Fibroblast of the aortic adventitia (primary cell): ENCODE measurements at regions not wholly inside any gene's neighbourhood (a gene's known extent, or its start where the extent isn't known, plus 50 kb on each side); places are given as distances from the start of the nearest gene placed in this dataset.

ENCODE experiments used
- DNase-seq: peaks from one replicate; pipeline ENCODE4 v3.0.0-alpha.2; 2010; ENCODE audit warnings: low read depth
- H3K4me3 ChIP-seq: 2 replicates; pipeline ENCODE4 v1.5.1; 2011; ENCODE audit warnings: low read depth, mild to moderate bottlenecking, control low read depth, low read length, moderate library complexity
- TF ChIP-seq, protein P1 (sequence below): IDR thresholded peaks from 2 replicates; pipeline ENCODE4 v1.5.1; 2011; ENCODE audit warnings: mild to moderate bottlenecking, low read length, control low read depth, inconsistent platforms; ENCODE audit not compliant: insufficient read depth

DNA sequence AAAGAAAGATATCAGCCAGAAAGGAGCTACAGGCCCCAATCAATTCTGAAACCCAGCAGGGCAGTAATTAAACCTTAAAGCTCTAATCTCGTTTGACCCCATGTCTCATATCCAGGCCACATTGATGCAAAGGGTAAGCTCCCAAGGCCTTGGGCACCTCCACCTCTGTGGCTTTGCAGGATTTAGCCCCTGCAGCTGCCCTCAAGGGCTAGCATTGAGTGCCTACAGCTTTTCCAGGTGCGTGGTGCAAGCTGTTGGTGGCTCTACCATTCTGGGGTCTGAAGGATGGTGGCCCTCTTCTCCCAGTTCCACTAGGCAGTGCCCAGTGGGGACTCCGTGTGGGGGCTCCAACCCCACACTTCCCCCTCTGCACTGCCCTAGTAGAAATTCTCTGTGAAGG is 429.9 kb downstream of the NPHP4 start:
- TF ChIP-seq, protein P1, sequence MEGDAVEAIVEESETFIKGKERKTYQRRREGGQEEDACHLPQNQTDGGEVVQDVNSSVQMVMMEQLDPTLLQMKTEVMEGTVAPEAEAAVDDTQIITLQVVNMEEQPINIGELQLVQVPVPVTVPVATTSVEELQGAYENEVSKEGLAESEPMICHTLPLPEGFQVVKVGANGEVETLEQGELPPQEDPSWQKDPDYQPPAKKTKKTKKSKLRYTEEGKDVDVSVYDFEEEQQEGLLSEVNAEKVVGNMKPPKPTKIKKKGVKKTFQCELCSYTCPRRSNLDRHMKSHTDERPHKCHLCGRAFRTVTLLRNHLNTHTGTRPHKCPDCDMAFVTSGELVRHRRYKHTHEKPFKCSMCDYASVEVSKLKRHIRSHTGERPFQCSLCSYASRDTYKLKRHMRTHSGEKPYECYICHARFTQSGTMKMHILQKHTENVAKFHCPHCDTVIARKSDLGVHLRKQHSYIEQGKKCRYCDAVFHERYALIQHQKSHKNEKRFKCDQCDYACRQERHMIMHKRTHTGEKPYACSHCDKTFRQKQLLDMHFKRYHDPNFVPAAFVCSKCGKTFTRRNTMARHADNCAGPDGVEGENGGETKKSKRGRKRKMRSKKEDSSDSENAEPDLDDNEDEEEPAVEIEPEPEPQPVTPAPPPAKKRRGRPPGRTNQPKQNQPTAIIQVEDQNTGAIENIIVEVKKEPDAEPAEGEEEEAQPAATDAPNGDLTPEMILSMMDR, result no peak

DNA sequence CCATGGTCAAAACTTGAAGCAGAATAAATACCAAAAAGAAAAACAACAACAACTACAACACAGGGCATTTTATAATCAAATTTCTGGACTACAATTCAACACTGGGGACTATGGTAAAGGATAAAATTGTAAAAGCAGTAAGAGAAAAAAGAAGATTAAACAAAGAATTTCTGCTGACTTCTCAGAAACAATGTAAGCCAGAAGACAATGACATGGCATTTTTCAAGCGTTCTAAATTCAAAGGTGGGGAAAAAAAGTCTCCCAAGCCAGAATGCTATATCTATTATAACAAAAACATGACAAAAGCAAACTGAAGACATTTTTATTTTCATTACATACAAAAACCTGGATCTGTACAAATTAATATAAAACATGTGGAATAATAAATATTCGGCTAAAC is 433.1 kb downstream of the NPHP4 start:
- no peak overlapping the region for H3K4me3 ChIP-seq
- TF ChIP-seq, protein P1, result no peak
- no peak for DNase-seq

More for the DNA sequence above, 429.9 kb downstream of the NPHP4 start:
- no peak overlapping the region for H3K4me3 ChIP-seq
- no peak for DNase-seq

DNA sequence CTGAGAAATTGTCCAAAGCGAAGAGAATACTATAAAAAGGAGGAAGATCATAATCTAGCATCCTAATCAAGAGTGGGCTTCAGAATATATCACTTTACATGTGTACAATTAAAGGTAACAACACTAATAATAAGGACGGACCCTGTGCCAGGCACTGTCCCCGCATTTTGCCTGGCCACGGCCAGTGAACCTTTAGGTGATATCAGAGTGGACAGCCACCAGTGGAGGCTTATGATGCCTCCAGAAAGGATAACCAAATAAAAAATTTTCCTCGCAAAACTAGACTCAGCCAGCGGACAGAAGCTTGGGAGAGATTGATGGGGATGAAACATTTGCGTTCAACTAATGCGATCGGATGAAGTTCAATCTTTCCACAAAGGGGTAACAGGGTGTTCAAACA is 436.4 kb downstream of the NPHP4 start:
- TF ChIP-seq, protein P1, result no peak
- DNase-seq, result no peak
- H3K4me3 ChIP-seq, result no peak overlapping the region

DNA sequence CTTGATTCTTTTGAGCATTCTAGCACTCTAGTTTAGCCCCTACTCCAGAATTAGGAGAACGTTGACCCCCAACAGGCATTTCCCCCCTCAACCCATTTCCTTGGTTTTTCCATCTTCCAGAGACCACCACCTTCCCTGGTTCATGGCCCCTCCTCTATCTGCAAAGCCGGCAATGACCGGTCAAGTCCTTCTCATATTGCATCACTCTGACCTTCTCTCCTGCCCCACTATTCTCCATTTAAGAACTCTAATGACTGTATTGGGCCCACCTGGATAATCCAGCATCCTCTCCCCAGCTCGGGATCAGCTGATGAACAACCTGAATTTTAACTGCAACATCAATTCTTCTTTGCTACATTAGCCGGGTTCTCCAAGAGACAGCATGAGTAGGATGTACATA is 437.4 kb downstream of the NPHP4 start:
- DNase-seq, result no peak
- TF ChIP-seq, protein P1, result no peak
- no peak overlapping the region for H3K4me3 ChIP-seq

DNA sequence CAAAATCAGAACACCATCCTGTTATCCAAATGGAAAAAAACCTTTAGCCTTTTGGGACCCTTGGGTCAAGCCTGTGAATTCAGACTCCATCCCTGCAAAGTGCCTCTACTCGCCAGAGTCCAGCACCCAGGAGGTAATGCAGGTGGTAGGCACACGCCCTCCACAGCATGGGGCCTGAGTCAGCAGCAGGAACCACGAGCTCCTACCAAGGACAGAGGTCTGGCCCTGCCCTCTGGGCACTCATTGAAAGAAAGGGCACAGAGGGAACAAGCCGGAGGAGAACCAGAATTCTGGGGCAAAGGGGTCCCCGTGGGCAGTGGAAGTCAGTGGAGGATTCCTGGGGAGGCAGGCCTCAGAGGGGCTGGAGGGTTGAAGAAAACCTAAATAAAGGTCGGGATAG is 438.1 kb downstream of the NPHP4 start:
- H3K4me3 ChIP-seq, result no peak overlapping the region
- TF ChIP-seq, protein P1, result no peak
- DNase-seq, result no peak

DNA sequence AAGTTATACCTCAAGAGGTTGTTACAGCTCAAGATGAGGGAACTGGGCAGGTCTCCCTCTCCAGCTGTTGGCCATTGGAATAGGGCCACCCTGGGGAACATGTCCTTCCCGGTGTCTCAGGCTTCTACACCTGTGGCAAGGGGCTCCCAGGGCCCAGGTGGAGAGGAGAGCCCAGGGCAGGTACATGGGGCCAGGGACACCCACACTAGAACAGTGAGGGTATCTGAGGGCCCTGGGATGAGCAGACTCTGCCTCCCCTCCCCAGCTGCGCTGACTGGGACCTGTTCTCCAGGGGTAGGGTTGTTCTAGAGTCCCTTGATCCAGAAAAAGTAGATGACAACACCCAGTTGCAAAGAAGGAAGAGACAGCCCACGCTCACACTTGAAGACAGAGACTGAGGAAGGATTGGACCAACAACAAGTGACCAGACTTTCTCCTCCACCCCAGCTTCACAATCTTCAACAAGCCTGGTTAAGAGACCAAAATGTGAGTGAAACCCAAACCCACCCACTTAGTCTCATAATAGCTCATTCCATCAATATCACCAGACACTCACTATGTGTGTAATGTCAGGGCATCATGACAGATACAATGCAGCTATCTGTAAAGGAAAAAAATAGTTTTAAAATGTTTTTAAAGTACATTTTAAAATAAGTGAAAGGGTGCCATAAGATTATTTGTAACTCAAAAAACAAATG is 439.3 kb downstream of the NPHP4 start:
- no peak for DNase-seq
- TF ChIP-seq, protein P1, result no peak

More for the DNA sequence above, 439.3 kb downstream of the NPHP4 start:
- no peak overlapping the region for H3K4me3 ChIP-seq
